Left ventricle myocardium inferior (tissue), 1 donor: ENCODE measurements at regions not wholly inside any gene's neighbourhood (a gene's known extent, or its start where the extent isn't known, plus 50 kb on each side); places are given as distances from the start of the nearest gene placed in this dataset.

Experiments used
- DNase-seq: peaks from one replicate; pipeline ENCODE4 v3.0.0-alpha.2; 2020
- H3K27ac ChIP-seq: fragments of 200-600 bp; replicated peaks from 2 replicates; pipeline ENCODE4 v1.8.0; 2021
- H3K27me3 ChIP-seq: fragments of 200-600 bp; 2 replicates; pipeline ENCODE4 v1.8.0; 2021; ENCODE audit warnings: low read depth
- H3K36me3 ChIP-seq: fragments of 200-600 bp; 2 replicates; pipeline ENCODE4 v1.8.0; 2021
- H3K4me1 ChIP-seq: fragments of 200-600 bp; 2 replicates; pipeline ENCODE4 v1.8.0; 2021
- H3K4me3 ChIP-seq: fragments of 200-600 bp; 2 replicates; pipeline ENCODE4 v1.8.0; 2021; ENCODE audit warnings: mild to moderate bottlenecking, moderate library complexity
- H3K9me3 ChIP-seq: fragments of 200-600 bp; replicated peaks from 2 replicates; pipeline ENCODE4 v1.8.0; 2021
- CTCF ChIP-seq: fragments of 200-600 bp; IDR thresholded peaks from 2 replicates; pipeline ENCODE4 v1.8.0; 2021; ENCODE audit warnings: antibody characterized with exemption, mild to moderate bottlenecking, borderline replicate concordance
- intact Hi-C: fragments of 100-400 bp; cut with micrococcal nuclease; formaldehyde crosslinking; loops from one replicate; pipeline ENCODE4 v1.11.0; 2022
- donor health status: DM: no; HTN: yes; CAD: no; lungs with severe emphysema.

- Histone ChIP-seq H3K9me3 (no peaks in the 10 kb centered on the region), H3K4me1 (no peaks in the 10 kb centered on the region), H3K27ac (no peak overlapping the region), H3K27me3 (peaks cover 14% of the 10 kb centered on the region), H3K4me3 (no peak overlapping the region), H3K36me3 (no peaks in the 10 kb centered on the region)
- intact Hi-C loops, result no loop called here
- DNase-seq, result no peak
- TF ChIP-seq CTCF, result no peak
Observed at GRCh38 chr12:5124401-5124800, 80.7 kb downstream of the KCNA5 start.

- Histone ChIP-seq H3K27ac (no peak overlapping the region), H3K36me3 (no peaks in the 10 kb centered on the region), H3K4me3 (no peak overlapping the region), H3K9me3 (peaks cover 12% of the 10 kb centered on the region), H3K4me1 (no peaks in the 10 kb centered on the region), H3K27me3 (peaks cover 61% of the 10 kb centered on the region)
- intact Hi-C loops, result no loop called here
- DNase-seq, result no peak
- no peak for TF ChIP-seq CTCF
Observed at GRCh38 chr12:5134861-5135525, 91.3 kb downstream of the KCNA5 start.

DNA sequence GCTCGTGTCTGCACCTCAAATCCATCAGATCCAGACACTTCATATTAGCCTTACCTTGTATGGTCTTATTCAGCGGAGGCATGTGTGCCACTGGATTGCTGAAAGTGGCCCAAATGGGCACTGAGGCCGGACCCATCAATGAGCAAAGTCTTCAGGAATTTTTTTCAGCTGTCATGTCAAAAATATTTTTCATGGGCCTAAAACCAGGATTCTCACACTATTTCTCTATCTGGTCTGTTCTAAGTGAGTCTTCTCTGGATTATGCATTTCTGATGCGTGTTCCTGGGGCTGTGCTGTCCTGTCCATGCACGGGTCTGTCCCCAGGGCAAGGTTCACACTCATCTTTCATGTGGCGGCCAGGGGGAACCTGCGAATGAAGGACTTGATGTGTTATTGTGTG, 94.6 kb downstream of the KCNA5 start:
- H3K27me3 ChIP-seq, result peaks cover 47% of the 10 kb centered on the region
- H3K4me3 ChIP-seq, result no peak overlapping the region
- H3K4me1 ChIP-seq, result no peaks in the 10 kb centered on the region
- no peaks in the 10 kb centered on the region for H3K36me3 ChIP-seq
- DNase-seq, result no peak
- peaks cover 20% of the 10 kb centered on the region for H3K9me3 ChIP-seq
- no peak overlapping the region for H3K27ac ChIP-seq
- intact Hi-C loops, result no loop called here
- TF ChIP-seq CTCF, result no peak

GRCh38 chr12:5138845-5139244, 95.2 kb downstream of the KCNA5 start:
- no peak for TF ChIP-seq CTCF
- Histone ChIP-seq H3K4me3 (no peak overlapping the region), H3K27ac (no peak overlapping the region), H3K9me3 (peaks cover 20% of the 10 kb centered on the region), H3K4me1 (no peaks in the 10 kb centered on the region), H3K27me3 (peaks cover 42% of the 10 kb centered on the region), H3K36me3 (no peaks in the 10 kb centered on the region)
- intact Hi-C loops, result no loop called here
- no peak for DNase-seq

- Histone ChIP-seq H3K4me3 (no peak overlapping the region), H3K27me3 (peaks cover 32% of the 10 kb centered on the region), H3K9me3 (peaks cover 20% of the 10 kb centered on the region), H3K36me3 (no peaks in the 10 kb centered on the region), H3K27ac (no peak overlapping the region), H3K4me1 (no peaks in the 10 kb centered on the region)
- DNase-seq, result no peak
- intact Hi-C loops, result no loop called here
- no peak for TF ChIP-seq CTCF
Observed at GRCh38 chr12:5139751-5140150, 96.1 kb downstream of the KCNA5 start.
